Endometrial microvascular endothelial cells (primary cell): ENCODE measurements at regions not wholly inside any gene's neighbourhood (a gene's known extent, or its start where the extent isn't known, plus 50 kb on each side); places are given as distances from the start of the nearest gene placed in this dataset.
"Not testable (repeated sequence)": the region's sequence is repeated elsewhere in the genome, so short reads cannot be mapped to it uniquely, and the experiment has no call there.

ENCODE experiments used
- in situ Hi-C: cut with HindIII; loops from 2 replicates; pipeline ENCODE4 v1.10.0; 2017; ENCODE audit warnings: low sequenced_read_pairs, low pct_unique_long_range_greater_than_20kb; ENCODE audit errors: inconsistent ontology term

GRCh38 chr7:81415181-81415580 lies 354.7 kb downstream of the HGF start:
- in situ Hi-C loops, result no loop called here

- in situ Hi-C loops, result no loop called here
Observed at GRCh38 chr7:81414411-81414810, 355.4 kb downstream of the HGF start.

- in situ Hi-C loops, result no loop called here
Observed at GRCh38 chr7:81410471-81411117, 359.3 kb downstream of the HGF start.

GRCh38 chr7:81408728-81409127 lies 361.1 kb downstream of the HGF start:
- in situ Hi-C loops, result no loop called here

- in situ Hi-C loops, result no loop called here
Observed at GRCh38 chr7:81407094-81407493, 362.8 kb downstream of the HGF start.

GRCh38 chr7:81404669-81405068 lies 365.2 kb downstream of the HGF start:
- in situ Hi-C loops, result no loop called here

- in situ Hi-C loops, result no loop called here
Observed at GRCh38 chr7:81402227-81402626, 367.6 kb downstream of the HGF start.

GRCh38 chr7:81399471-81399870 lies 370.4 kb downstream of the HGF start:
- in situ Hi-C loops, result no loop called here

GRCh38 chr7:81394029-81394428 lies 375.8 kb downstream of the HGF start:
- in situ Hi-C loops, result no loop called here

- in situ Hi-C loops, result no loop called here
Observed at GRCh38 chr7:81393018-81393417, 376.8 kb downstream of the HGF start.

- in situ Hi-C loops, result no loop called here
Observed at GRCh38 chr7:81385370-81385769, 384.5 kb downstream of the HGF start.

GRCh38 chr7:81383846-81384245 lies 386.0 kb downstream of the HGF start:
- in situ Hi-C loops, result no loop called here

GRCh38 chr7:81374641-81375040 lies 395.2 kb downstream of the HGF start:
- in situ Hi-C loops, result not testable (repeated sequence)

GRCh38 chr7:81370822-81371221 lies 399.0 kb downstream of the HGF start:
- in situ Hi-C loops, result no loop called here

GRCh38 chr7:81367326-81367931 lies 402.4 kb downstream of the HGF start:
- in situ Hi-C loops, result no loop called here

GRCh38 chr7:81366546-81366945 lies 403.3 kb downstream of the HGF start:
- in situ Hi-C loops, result no loop called here

- in situ Hi-C loops, result no loop called here
Observed at GRCh38 chr7:81361769-81362312, 408.0 kb downstream of the HGF start.

- in situ Hi-C loops, result no loop called here
Observed at GRCh38 chr7:81355911-81356310, 413.9 kb downstream of the HGF start.

GRCh38 chr7:81349044-81349443 lies 420.8 kb downstream of the HGF start:
- in situ Hi-C loops, result no loop called here

GRCh38 chr7:81339946-81340345 lies 421.1 kb upstream of the SEMA3C start:
- in situ Hi-C loops, result no loop called here

GRCh38 chr7:81333536-81333935 lies 414.7 kb upstream of the SEMA3C start:
- in situ Hi-C loops, result no loop called here
